GM21360 (cell line): ENCODE measurements at regions not wholly inside any gene's neighbourhood (a gene's known extent, or its start where the extent isn't known, plus 50 kb on each side); places are given as distances from the start of the nearest gene placed in this dataset.

Experiments
- ATAC-seq: cut with Tn5 transposase; IDR thresholded peaks from one replicate; pipeline ENCODE4 v1.9.1; 2021; ENCODE audit warnings: mild to moderate bottlenecking, moderate library complexity; ENCODE audit not compliant: unreplicated experiment

GRCh38 chr1:88111816-88112215 is 572.3 kb upstream of the PKN2 start:
- ATAC-seq: no peak

GRCh38 chr1:88117597-88117996 is 566.5 kb upstream of the PKN2 start:
- ATAC-seq: no peak

GRCh38 chr1:88118176-88118845 is 565.8 kb upstream of the PKN2 start:
- ATAC-seq: no peak

GRCh38 chr1:88124614-88125013 is 559.5 kb upstream of the PKN2 start:
- no peak for ATAC-seq

- no peak for ATAC-seq
Measured at GRCh38 chr1:88126467-88126866, 557.6 kb upstream of the PKN2 start.

- ATAC-seq: no peak
Measured at GRCh38 chr1:88133991-88134390, 550.1 kb upstream of the PKN2 start.

- no peak for ATAC-seq
Measured at GRCh38 chr1:88134983-88135921, 548.8 kb upstream of the PKN2 start.

- ATAC-seq: no peak
Measured at GRCh38 chr1:88139633-88140032, 544.4 kb upstream of the PKN2 start.

GRCh38 chr1:88140325-88140724 is 543.7 kb upstream of the PKN2 start:
- no peak for ATAC-seq

GRCh38 chr1:88141499-88142074 is 542.5 kb upstream of the PKN2 start:
- ATAC-seq: no peak

- no peak for ATAC-seq
Measured at GRCh38 chr1:88145752-88146151, 538.3 kb upstream of the PKN2 start.

- no peak for ATAC-seq
Measured at GRCh38 chr1:88149686-88150085, 534.4 kb upstream of the PKN2 start.

GRCh38 chr1:88150330-88150729 is 533.7 kb upstream of the PKN2 start:
- no peak for ATAC-seq

- no peak for ATAC-seq
Measured at GRCh38 chr1:88163187-88163586, 520.9 kb upstream of the PKN2 start.

GRCh38 chr1:88168126-88168525 is 515.9 kb upstream of the PKN2 start:
- ATAC-seq: no peak

GRCh38 chr1:88169139-88169538 is 514.9 kb upstream of the PKN2 start:
- no peak for ATAC-seq

GRCh38 chr1:88169939-88170338 is 514.1 kb upstream of the PKN2 start:
- no peak for ATAC-seq

GRCh38 chr1:88175120-88175630 is 508.9 kb upstream of the PKN2 start:
- ATAC-seq: no peak

GRCh38 chr1:88175631-88176226 is 508.3 kb upstream of the PKN2 start:
- no peak for ATAC-seq

- no peak for ATAC-seq
Measured at GRCh38 chr1:88179943-88180342, 504.1 kb upstream of the PKN2 start.

- ATAC-seq: peak; percentile 98
Measured at GRCh38 chr1:88180449-88181108, 503.5 kb upstream of the PKN2 start.
